ENCODE measurements at regions not wholly inside any gene's neighbourhood (a gene's known extent, or its start where the extent isn't known, plus 50 kb on each side); places are given as distances from the start of the nearest gene placed in this dataset.

- TF ChIP-seq, protein P1, sequence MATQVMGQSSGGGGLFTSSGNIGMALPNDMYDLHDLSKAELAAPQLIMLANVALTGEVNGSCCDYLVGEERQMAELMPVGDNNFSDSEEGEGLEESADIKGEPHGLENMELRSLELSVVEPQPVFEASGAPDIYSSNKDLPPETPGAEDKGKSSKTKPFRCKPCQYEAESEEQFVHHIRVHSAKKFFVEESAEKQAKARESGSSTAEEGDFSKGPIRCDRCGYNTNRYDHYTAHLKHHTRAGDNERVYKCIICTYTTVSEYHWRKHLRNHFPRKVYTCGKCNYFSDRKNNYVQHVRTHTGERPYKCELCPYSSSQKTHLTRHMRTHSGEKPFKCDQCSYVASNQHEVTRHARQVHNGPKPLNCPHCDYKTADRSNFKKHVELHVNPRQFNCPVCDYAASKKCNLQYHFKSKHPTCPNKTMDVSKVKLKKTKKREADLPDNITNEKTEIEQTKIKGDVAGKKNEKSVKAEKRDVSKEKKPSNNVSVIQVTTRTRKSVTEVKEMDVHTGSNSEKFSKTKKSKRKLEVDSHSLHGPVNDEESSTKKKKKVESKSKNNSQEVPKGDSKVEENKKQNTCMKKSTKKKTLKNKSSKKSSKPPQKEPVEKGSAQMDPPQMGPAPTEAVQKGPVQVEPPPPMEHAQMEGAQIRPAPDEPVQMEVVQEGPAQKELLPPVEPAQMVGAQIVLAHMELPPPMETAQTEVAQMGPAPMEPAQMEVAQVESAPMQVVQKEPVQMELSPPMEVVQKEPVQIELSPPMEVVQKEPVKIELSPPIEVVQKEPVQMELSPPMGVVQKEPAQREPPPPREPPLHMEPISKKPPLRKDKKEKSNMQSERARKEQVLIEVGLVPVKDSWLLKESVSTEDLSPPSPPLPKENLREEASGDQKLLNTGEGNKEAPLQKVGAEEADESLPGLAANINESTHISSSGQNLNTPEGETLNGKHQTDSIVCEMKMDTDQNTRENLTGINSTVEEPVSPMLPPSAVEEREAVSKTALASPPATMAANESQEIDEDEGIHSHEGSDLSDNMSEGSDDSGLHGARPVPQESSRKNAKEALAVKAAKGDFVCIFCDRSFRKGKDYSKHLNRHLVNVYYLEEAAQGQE (tag by site-specific recombination; IDR thresholded peaks at IDR 0.05): 0 out of 2 replicates have a peak, but pooled peaks have one; percentile 17
- TF ChIP-seq ZNF791 (tag by site-specific recombination; IDR thresholded peaks at IDR 0.05) (no peak), SP3 (tag by site-specific recombination; IDR thresholded peaks at IDR 0.05) (no peak), ZBTB21 (tag by site-specific recombination; IDR thresholded peaks at IDR 0.05) (no peak), ZNF354C (tag by site-specific recombination; IDR thresholded peaks at IDR 0.05; ENCODE audit: borderline replicate concordance, low read depth) (no peak), GFI1B (tag by site-specific recombination; IDR thresholded peaks at IDR 0.05) (no peak), KLF10 (tag by site-specific recombination; IDR thresholded peaks at IDR 0.05) (no peak), ZNF341 (tag by site-specific recombination; IDR thresholded peaks at IDR 0.05; ENCODE audit: low read depth) (no peak)
These were observed 51.3 kb upstream of the FER start (continued) for GRCh38 chr5:108696407-108696806.

GRCh38 chr5:108688485-108688884 is 59.2 kb upstream of the FER start:
- H3K27ac ChIP-seq (ENCODE audit: extremely low read depth, low read depth, low read length): no peak overlapping the region
- no peaks in the 10 kb centered on the region for H3K9me3 ChIP-seq (ENCODE audit: control insufficient read depth, insufficient read depth, low read depth, low read length)
- no peak overlapping the region for H3K4me3 ChIP-seq (ENCODE audit: low read depth, low read length)
- H3K36me3 ChIP-seq (ENCODE audit: control insufficient read depth in 2 of 2, insufficient read depth in 1 of 2, low read length in 2 of 2): no peaks in the 10 kb centered on the region
- no peaks in the 10 kb centered on the region; the same call in 1 of the 2 replicates for H3K4me1 ChIP-seq (ENCODE audit: control insufficient read depth, insufficient read depth, low read length)
- POLR2A ChIA-PET: no interaction called here
- no peak for TF ChIP-seq ZNF664 (tag by site-specific recombination; IDR thresholded peaks at IDR 0.05)
- TF ChIP-seq, protein P2, sequence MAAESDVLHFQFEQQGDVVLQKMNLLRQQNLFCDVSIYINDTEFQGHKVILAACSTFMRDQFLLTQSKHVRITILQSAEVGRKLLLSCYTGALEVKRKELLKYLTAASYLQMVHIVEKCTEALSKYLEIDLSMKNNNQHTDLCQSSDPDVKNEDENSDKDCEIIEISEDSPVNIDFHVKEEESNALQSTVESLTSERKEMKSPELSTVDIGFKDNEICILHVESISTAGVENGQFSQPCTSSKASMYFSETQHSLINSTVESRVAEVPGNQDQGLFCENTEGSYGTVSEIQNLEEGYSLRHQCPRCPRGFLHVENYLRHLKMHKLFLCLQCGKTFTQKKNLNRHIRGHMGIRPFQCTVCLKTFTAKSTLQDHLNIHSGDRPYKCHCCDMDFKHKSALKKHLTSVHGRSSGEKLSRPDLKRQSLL (tag by site-specific recombination; IDR thresholded peaks at IDR 0.05): no peak
- no peak for TF ChIP-seq ZNF704 (tag by site-specific recombination; IDR thresholded peaks at IDR 0.05)
- no peak for TF ChIP-seq ZNF248 (tag by site-specific recombination; IDR thresholded peaks at IDR 0.05)
- TF ChIP-seq KLF16 (tag by site-specific recombination; IDR thresholded peaks at IDR 0.05): no peak
- TF ChIP-seq ZNF791 (tag by site-specific recombination; IDR thresholded peaks at IDR 0.05): no peak
- no peak for TF ChIP-seq RBAK (tag by site-specific recombination; IDR thresholded peaks at IDR 0.05)
- TF ChIP-seq ZNF302 (tag by site-specific recombination; IDR thresholded peaks at IDR 0.05; ENCODE audit: low read depth): no peak
- no peak for TF ChIP-seq HOXD13 (CRISPR knock-in tag; IDR thresholded peaks at IDR 0.05; ENCODE audit: borderline replicate concordance)
- TF ChIP-seq YY2 (tag by site-specific recombination; IDR thresholded peaks at IDR 0.05): no peak
- TF ChIP-seq ZBTB17 (tag by site-specific recombination; IDR thresholded peaks at IDR 0.05): no peak
- no peak for TF ChIP-seq PATZ1 (tag by site-specific recombination; IDR thresholded peaks at IDR 0.05)
- TF ChIP-seq ZFP69B (tag by site-specific recombination; IDR thresholded peaks at IDR 0.05): no peak
- no peak for TF ChIP-seq WT1 (tag by site-specific recombination; IDR thresholded peaks at IDR 0.05)
- TF ChIP-seq ZNF112 (tag by site-specific recombination; IDR thresholded peaks at IDR 0.05): no peak
- no peak for TF ChIP-seq ZNF266 (tag by site-specific recombination; IDR thresholded peaks at IDR 0.05; ENCODE audit: low read depth)
- no peak for TF ChIP-seq ZNF354C (tag by site-specific recombination; IDR thresholded peaks at IDR 0.05; ENCODE audit: borderline replicate concordance, low read depth)
- TF ChIP-seq ZNF792 (tag by site-specific recombination; IDR thresholded peaks at IDR 0.05): no peak
- TF ChIP-seq ZNF211 (tag by site-specific recombination; IDR thresholded peaks at IDR 0.05; ENCODE audit: low read depth): no peak
- TF ChIP-seq GLIS2 (tag by site-specific recombination; IDR thresholded peaks at IDR 0.05): no peak
- CTCF ChIA-PET: interaction anchor here (0.6 to 2.2 kb wide), 3 partner anchors 9 to 791 kb away, joined by 4 to 7 read pairs (median 5); no protein-coding TSS in a partner anchor
